ENCODE measurements at regions not wholly inside any gene's neighbourhood (a gene's known extent, or its start where the extent isn't known, plus 50 kb on each side); places are given as distances from the start of the nearest gene placed in this dataset.

DNA sequence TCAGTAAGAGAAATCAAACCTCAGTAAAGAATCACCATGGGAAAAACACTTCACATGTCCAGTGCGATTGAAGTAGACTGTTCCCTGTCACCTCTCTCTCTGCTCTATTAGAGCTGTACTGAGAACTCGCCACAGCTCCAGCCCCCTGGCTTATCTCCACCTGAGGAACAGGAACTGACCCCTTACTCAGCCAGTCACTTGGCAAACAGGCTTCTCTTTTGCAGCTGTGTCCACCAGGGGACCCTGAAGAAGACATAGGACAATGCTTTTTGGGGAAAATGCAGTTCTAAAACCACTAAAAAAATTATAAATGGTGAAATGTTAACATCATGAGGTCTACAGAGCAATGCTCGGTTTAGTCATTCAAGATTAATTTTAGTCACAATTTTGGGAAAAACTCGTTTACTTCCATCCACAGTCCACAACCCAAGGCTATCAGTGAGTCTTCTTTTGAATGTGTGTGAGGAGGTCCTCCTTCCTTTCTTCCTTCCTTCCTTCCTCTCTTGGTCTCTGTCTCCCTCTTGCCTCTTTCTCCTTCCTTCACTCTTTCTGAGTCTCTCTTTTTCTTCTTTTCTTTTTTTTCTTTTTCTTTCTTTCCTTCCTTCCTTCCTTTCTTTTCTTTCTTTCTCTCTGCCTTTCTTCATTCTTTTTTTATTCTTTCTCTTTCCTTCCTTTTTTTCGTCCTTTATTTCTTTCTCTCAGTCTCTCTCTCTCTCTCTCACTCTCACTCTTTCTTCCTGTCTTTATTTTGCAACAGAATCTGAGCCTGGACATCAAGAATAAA, 1189.5 kb upstream of the TMEM132C start:
- no peak for DNase-seq

DNA sequence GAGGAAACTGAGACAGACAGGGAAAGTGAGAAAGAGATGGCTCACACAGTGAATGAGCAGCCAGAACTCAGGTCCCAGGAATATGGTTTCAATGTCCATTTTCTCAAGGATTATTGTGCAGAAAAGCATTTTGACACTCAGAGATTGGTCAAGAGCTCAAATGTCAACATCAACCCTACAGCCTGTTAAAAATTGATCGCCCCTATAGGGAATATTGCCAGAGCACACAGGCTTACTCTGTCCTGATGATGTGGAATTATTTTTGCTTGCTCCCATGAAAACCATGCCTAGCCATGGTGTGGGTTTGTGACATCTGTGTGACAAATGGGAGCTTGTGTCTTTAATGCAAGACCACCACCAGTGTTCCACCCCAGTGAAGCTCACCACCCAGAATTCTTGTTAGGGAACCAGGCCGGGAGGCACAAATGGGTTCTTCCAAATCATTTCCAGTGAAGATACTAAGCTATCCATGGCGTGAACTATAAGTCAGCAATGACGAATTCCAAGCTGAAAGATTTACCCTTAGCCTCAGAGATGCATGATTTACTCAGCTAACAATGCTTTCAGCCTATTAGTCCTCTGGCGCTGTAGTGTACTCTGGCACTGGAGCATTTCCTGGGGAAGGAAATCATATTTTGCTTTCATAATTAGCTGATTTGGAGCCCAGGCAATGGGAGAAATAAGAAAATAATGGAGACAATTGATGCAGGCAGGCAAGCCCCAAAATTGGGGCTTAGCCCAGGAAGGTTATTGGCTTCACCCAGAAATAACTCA, 1188.2 kb upstream of the TMEM132C start:
- no peak for DNase-seq

- DNase-seq: no peak
Observed at GRCh38 chr12:127079636-127080035, 1187.3 kb upstream of the TMEM132C start.

DNA sequence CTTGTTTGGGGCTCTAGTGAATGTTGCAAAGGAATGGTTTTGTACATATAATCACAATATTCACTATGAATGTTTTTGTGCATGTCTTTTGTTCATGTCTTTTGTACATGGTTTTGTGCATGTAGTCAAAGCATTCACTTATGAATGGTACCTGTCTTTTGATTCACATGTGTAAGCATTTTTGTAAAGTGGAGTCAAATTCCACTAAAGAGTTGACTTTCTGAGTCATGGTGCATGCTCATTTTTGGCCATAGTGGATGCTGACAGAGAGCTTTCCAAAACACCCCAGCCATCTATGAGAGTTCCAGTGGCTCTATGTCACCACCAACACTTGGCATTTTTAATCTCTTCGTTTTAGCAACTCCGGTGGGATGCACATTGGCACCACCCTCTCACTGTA, 1185.9 kb upstream of the TMEM132C start:
- no peak for DNase-seq

DNA sequence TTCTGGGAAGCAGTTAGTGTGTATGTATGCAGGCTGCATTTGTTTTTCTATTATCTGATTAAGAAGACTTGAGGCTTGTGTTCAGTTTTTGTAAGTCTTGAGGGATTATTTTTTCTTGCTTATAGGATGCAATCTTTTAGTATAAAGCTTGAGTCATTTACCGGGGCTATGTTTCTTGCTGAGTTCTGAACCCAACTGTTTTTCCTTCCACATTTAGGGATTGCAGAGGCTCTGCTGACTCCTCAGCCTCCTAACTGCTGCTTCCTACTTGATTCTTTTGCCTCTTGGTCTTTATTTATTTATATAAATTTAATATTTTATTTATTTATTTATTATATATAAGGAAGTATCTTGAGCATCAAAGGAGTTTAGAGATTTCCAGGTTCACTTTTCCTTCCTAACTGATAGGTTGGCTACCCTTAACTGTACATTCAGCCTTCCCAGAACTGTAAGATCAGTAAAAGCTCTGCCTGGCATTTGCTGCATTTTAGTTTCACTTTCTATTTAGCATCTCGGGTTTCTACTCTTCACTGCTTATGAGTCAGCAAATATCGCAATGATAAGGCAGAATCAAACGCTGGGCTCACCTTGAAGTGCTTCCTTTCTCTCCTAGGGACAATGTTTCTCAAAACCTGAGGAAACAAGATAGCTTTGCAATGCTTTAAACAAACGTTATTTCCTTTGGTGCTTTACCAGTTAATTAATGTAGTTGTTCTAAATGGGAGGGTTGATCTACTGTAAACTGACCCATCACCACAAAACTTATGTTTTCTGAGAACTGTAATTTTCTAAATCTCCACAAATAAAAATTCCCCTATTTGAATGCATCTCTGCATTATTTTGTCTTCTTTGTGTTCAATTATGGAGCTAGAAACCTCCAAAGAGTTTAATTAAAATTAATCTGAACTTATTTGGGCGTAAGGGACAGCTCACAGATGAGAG, 1183.7 kb upstream of the TMEM132C start:
- peak; percentile 57 for DNase-seq

DNA sequence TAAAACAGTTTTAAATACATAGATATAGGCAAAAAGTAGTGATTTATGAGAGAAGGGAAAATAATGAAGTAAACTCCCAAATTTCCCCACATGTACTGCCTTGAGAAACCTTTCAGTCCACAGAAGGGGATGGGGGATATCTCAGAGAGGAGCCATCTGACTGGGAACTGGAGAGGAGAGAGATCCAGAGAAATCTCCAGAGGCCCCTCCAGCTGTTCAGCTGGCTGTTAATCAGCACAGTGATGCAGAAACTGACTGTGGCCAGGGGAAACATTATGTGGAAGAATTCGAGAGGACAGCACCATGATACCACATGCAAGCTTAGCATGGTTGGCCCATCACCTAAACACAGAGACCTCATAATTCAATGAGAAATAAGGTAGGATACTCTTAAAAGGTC, 1165.9 kb upstream of the TMEM132C start:
- no peak for DNase-seq

DNA sequence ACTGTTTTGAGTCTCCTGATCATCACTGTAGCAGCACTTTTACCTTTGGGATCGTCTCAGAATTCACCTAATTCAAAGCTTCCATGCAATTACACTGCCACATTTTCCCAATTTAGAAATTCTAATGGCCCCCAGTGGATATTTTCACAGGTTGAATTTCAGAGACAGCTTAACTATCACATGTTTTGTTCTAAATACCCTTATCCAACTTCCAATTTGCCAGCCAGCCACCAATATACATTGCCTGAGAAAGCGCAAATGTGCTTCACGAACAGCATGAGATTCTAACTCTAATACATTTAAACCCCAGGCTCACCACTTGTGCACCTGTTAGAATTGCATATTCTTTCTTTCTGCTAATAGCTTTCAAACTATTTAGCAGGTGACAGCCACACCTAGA, 1160.9 kb upstream of the TMEM132C start:
- no peak for DNase-seq

- DNase-seq: no peak
Observed at GRCh38 chr12:127106697-127107096, 1160.3 kb upstream of the TMEM132C start.

DNA sequence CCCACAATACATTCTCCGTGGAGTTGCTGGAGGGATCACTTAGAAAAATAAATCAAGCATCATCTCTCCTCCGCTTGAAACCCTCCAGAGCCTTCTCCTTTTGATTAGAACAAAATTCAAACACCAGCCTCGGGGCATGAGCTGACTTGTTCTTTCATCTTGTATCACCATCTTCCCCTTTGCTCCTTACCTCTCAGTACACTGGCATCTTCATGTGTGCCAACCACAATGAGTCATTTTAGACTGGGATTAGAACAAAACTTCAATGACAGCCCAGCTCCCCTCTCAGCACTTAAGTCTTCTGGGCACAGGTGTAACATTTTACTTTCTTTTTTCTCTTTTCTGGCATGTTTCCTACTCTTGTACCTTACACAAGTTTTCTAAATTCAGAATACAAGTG, 1159.2 kb upstream of the TMEM132C start:
- no peak for DNase-seq

DNA sequence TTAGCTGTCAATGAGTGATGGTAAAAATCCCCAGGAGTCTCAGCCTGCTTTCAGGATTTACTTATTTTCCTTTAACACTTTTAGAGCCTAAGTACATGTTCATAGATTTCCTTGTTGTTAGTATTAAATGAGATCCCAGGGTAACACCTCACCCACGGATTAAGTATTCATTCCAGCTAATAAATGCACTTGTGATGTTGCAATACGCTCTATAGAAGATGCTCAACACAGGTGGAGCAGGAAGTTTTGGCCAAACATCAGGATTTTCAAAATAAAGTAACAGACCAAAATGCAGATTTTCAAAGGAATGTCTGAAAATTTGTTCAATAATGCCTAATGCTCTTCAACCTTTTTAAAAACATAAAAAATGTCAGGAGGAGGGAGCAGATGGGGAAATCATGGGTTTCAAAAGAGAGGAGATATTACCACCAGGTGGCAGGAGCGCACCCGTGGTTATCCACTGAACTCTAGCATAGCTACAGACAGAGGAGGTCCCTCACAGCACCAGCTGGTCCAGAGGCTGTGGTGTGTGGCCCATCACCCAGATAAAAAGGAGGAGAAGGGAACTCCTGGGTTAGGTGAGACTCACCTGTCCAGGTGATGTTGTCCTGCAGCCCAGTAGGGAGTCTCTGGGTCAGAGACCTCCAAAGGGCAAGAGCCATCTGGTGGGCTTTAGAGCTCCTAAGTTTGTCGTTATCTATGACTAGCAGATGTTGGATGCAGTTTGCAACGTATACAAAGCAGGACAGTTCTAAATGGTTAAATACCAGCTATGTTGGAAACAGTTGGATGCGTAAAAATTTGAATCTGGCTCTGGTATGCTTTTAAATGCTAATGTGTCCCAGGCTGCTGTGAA, 1158.4 kb upstream of the TMEM132C start:
- DNase-seq: peak; percentile 27

DNA sequence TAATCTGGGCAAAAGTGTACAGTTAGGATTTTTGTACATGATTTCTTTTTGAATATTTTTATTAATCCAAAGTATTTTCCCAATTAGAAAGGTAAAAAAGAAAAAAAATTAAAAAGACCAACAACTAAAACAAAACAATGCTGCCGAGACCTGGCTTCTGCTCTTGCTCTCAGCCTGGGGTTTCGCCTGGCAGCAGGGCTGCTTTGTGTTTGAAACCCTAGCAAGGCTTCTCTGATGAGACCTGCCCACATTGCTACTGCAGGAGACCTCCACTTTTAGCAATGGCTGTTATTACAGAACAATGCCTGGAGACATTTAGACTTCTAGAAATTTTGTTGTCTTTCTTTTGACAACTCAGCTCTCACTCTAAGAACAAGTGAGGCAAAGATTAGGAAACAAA, 1153.0 kb upstream of the TMEM132C start:
- no peak for DNase-seq

DNA sequence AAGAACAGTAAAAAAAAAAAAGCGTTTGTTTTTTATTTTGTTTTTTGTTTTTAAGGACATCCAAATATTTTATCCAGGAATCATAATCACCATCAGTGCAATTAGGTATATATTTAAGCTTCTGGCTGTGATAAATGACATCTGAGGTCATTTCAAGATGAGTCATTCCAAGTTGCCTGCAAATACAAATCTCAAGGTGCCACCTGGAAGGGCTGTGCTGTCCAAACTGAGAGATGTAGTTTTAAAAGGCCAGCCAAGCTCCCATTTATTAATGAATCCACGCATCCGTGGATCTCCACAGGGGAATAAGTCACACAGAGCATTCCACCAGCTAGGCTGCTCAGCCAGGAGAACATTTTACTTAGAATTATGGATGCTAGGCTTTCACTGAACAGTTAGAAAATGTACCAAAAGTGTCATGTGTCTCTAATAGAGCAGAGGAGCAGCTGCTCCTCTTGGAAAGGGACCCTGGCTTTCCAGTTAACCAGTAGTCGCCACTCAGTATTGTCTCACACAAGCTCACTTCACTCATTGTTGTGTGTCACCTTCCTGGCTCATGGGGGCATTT, 1151.4 kb upstream of the TMEM132C start:
- no peak for DNase-seq

DNA sequence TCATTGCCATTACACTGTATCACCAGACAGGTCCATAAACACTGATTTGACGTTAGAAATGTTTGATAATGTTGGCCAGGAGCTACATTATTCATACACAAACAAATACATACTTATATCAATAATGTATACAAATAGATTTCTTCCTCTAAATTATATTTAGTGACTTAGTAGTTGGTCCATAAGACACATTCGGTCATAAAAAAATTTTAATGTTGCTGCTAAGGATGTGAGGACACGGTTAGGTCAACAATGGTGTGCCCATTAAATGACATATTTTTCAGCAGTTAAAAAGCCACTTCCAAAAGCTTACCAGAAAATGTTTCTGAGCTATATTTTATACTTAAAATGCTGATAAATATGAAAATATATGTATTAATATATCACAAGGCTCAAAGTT, 1148.7 kb upstream of the TMEM132C start:
- no peak for DNase-seq

- DNase-seq: no peak
Observed at GRCh38 chr12:127119600-127120140, 1147.3 kb upstream of the TMEM132C start.

DNA sequence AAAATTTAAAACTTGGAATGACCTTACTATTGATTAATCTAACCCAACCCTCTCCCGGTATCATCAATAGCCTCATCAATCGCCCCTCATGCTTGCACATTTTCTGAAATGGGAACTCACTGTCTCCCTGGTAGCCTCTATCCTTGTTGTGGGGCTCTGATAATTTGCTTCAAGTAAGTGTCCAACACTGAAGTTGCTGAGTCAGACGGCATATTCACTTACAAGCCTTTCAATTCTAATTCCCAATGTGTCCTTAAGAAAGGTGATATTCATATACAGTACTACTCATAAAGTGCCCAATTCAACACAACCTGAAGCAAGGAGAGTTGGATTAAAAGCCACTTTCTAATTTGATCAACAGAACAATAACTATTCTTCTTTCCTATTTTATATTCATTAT, 1146.1 kb upstream of the TMEM132C start:
- no peak for DNase-seq

GRCh38 chr12:127121494-127122084, 1145.4 kb upstream of the TMEM132C start:
- no peak for DNase-seq

DNA sequence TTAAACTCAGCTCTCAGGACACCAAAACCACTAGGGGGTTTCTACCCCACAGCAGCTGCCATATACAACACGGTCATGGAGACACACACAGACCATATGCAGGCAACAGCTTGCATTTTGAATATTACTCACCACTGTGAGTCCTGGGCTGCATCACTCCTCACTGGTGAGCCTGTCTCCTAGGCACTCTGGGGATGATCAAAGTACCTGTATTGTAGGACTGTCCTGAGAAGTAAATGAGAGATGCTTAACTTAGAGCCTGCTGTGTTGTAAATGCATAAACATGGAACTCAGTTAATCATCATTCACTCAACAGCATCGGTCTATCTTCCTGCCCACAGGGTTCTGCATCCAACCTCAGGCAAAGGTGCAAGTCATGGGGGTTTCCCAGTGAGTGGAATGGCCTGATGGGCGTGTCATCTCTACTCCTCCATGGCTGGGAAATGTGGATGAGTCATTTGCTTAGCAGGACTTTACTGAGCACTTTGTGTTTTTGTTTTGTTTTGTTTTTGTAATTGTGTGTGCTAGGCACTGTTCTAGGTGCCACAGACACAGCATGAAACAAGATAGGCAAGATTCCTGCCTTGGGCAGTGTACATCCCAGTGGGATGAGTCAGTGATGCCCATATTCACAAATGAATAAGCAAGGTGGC, 1141.2 kb upstream of the TMEM132C start:
- DNase-seq: peak; percentile 35

DNA sequence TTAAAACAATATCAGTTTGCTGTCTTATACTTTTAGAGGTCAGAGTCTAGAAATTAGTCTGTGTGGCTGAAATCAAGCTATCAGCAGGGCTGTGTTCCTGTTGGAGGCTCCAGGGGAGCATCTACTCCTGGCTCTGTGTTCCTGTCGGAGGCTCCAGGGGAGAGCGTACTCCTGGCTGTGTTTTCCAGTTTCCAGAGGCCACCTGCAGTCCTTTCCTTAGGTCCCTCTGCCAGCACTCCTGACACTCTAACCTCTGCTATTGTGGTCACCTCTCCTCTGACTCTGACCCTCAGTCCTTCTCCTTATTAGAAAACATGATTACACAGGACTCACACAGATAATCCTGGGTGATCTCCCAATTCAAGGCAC, 1140.7 kb upstream of the TMEM132C start:
- DNase-seq: no peak

- DNase-seq: no peak
Observed at GRCh38 chr12:127127897-127128296, 1139.1 kb upstream of the TMEM132C start.

DNA sequence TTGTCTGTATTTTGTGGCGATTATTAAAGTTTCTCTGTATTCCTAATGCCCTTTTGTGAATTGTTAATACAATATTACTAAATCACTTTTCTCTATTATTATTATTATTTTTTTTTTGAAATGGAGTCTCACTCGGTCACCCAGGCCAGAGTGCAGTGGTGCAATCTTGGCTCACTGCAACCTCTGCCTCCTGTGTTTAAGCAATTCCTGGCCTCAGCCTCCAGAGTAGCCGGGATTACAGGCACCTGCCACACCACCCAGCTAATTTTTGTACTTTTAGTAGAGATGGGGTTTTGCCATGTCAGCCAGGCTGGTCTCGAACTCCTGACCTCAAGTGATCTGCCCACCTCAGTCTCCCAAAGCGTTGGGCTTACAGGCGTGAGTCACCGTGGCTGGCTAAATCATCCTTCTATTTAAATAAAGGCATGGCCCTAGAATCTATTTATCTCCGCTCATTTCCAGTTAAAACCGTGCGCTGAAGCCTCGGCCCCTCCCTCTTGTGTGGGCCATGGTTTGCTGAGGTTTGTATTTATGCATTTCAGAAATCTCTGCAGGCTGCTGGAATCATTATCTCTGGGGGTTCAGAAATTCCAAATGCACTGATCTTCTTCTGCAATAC, 1136.4 kb upstream of the TMEM132C start:
- no peak for DNase-seq

Data from CD4-positive, alpha-beta T cell treated with Interleukin-4 for 4 hours (primary cell).